Lung (tissue), 9 donors: ENCODE measurements at regions not wholly inside any gene's neighbourhood (a gene's known extent, or its start where the extent isn't known, plus 50 kb on each side); places are given as distances from the start of the nearest gene placed in this dataset.
"Not testable (repeated sequence)": the region's sequence is repeated elsewhere in the genome, so short reads cannot be mapped to it uniquely, and the experiment has no call there.

ENCODE experiments used
- ATAC-seq: fragments of 200-7000 bp; cut with Tn5 transposase; one replicate; pipeline ENCODE4 v1.9.1; 2020; ENCODE audit warnings: moderate number of reproducible peaks; ENCODE audit not compliant: insufficient read depth, low FRiP score
- DNase-seq, 3 donors: peaks; one replicate each; pipeline ENCODE4 v3.0.0-alpha.2; 2013 to 2017
- H3K27ac ChIP-seq, 2 donors: one replicate each; pipeline ENCODE4 v1.5.1; 2013; ENCODE audit warnings: mild to moderate bottlenecking in 2 of 2, moderate library complexity in 2 of 2, control low read depth in 1 of 2, inconsistent platforms in 1 of 2, low read depth in 1 of 2, low read length in 1 of 2
- H3K27me3 ChIP-seq, 3 donors: one replicate each; pipeline ENCODE4 v1.5.1; 2013; ENCODE audit warnings: low read length in 2 of 3; ENCODE audit not compliant: control insufficient read depth in 3 of 3, insufficient read depth in 3 of 3
- H3K36me3 ChIP-seq, 4 donors: one replicate each; pipeline ENCODE4 v1.5.1; 2013; ENCODE audit warnings: low read length in 4 of 4, mild to moderate bottlenecking in 1 of 4, moderate library complexity in 1 of 4; ENCODE audit not compliant: control insufficient read depth in 4 of 4, insufficient read depth in 4 of 4
- H3K4me1 ChIP-seq, 5 donors: one replicate each; pipeline ENCODE4 v1.5.1; 2013; ENCODE audit warnings: low read length in 5 of 5, mild to moderate bottlenecking in 2 of 5, moderate library complexity in 1 of 5; ENCODE audit not compliant: control insufficient read depth in 5 of 5, insufficient read depth in 5 of 5
- H3K4me3 ChIP-seq: one replicate; pipeline ENCODE4 v1.5.1; 2013; ENCODE audit warnings: mild to moderate bottlenecking, control low read depth, moderate library complexity
- H3K9ac ChIP-seq, 2 donors: one replicate each; pipeline ENCODE4 v1.5.1; 2013; ENCODE audit warnings: low read length in 2 of 2, control low read depth in 1 of 2; ENCODE audit not compliant: insufficient read depth in 1 of 2
- H3K9me3 ChIP-seq, 4 donors: one replicate each; pipeline ENCODE4 v1.5.1; 2013; ENCODE audit warnings: low read length in 3 of 4, mild to moderate bottlenecking in 1 of 4, moderate library complexity in 1 of 4; ENCODE audit not compliant: control insufficient read depth in 4 of 4, insufficient read depth in 3 of 4
- WGBS, 2 donors: extraction: QIAGEN DNeasy Blood & Tissue Kit; methylation state at CpG; one replicate each; pipeline ENCODE4 v1.1.7; 2013; 5-methylcytosine and 5-hydroxymethylcytosine counted together
- donor health status: Bipolar disorder and iron deficiency.
- donor health status: healthy.
- donor health status: DM: yes; HTN: yes; CAD: no.

DNA sequence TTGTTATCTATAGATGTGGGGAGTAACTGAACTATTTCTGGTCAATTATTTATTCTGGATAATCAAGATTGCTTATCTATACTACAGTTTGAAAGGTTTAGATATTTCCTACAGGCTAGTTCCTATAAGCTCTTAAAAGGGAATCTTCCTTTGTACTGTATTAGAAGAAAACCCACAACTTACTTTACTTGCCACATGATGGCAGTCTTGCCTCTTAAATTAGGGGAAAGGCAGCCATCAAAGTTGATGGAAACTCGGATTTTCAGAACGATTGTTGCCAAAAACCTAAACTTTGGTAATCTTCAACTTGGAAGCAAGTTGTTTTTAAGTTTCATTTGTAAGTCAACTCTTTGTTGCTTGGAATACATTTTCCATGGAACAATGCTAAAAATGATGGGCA is 77.2 kb upstream of the AGTPBP1 start:
- not testable (repeated sequence) for H3K9me3 ChIP-seq, H3K27ac ChIP-seq, H3K27me3 ChIP-seq, H3K9ac ChIP-seq, H3K4me3 ChIP-seq, H3K36me3 ChIP-seq, H3K4me1 ChIP-seq
- 6 to 7% methylated on average over 2 of the region's 2 CpGs for WGBS, 2 donors
- ATAC-seq (peak; percentile 47), DNase-seq (peak in 2 of 3 donors; percentile 54 to 58)

DNA sequence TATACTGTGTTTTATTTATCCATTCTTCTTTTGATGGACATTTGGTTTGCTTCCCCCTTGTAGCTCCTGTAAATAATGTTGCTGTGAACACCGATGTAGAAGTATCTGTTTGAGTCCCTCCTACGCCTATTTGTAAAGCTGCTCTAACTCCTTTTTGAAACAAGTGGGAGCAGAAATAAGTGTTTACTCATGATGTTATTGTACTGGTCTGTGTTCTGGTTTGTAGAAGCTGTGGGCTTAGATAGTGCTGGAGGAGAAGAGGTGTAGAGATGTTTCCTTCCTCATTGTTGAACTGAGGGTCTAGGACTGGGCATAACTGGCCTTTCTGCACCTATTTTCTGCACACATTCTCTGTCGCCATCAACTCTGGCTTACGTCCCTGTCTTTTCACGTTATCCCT is 78.8 kb upstream of the AGTPBP1 start:
- not testable (repeated sequence) for ATAC-seq, H3K27me3 ChIP-seq, H3K4me1 ChIP-seq, H3K36me3 ChIP-seq, H3K9ac ChIP-seq, H3K4me3 ChIP-seq, DNase-seq, H3K27ac ChIP-seq, H3K9me3 ChIP-seq
- 77 to 87% methylated on average over 4 to 5 of the region's 5 CpGs for WGBS, 2 donors

DNA sequence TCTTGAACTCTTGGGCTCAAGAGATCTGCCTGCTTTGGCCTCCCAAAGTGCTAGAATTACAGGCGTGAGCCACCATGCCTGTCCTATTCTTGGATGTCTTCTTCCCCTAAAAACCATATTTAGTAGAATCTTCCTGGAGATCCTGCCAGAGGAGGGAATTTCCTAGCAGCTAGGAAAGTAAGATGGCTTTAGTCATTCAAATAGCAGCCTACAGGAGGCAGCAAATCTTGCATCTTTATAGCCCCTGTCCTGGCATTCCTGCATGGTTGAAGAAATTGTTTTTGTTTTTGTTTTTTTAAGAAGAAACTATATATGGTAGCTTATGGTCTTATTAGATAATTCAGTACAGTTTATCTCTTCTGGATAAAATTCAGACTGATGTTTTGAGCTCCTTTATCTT is 83.2 kb upstream of the AGTPBP1 start:
- H3K4me1 ChIP-seq, H3K4me3 ChIP-seq, H3K27me3 ChIP-seq, H3K36me3 ChIP-seq, DNase-seq, H3K9me3 ChIP-seq, ATAC-seq, H3K27ac ChIP-seq, H3K9ac ChIP-seq: not testable (repeated sequence)
- WGBS, 2 donors = 79 to 95% methylated on average over 1 of the region's 1 CpG

DNA sequence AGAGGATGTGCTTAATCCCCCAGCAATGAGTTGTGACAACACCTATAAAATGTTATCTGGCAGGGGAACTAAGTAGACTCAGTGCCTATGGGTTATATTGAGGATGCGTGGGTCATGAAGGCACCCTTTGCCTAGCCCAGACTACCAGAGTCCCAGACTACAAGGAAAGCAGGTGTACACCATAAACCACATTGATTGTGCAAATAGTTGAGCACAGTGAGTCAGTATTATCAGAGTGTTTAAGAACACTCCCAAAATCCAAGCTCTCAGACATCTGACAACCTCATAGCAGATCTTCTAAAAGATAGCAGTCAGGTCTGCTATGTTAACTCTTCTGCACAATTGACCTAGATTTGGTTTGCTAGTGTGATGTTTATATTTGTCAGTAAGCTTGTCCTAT is 92.8 kb upstream of the AGTPBP1 start:
- DNase-seq, H3K4me3 ChIP-seq, H3K27me3 ChIP-seq, H3K4me1 ChIP-seq, H3K27ac ChIP-seq, H3K36me3 ChIP-seq, H3K9ac ChIP-seq, ATAC-seq, H3K9me3 ChIP-seq: not testable (repeated sequence)
- WGBS, 2 donors = 85 to 95% methylated on average over 1 of the region's 1 CpG

DNA sequence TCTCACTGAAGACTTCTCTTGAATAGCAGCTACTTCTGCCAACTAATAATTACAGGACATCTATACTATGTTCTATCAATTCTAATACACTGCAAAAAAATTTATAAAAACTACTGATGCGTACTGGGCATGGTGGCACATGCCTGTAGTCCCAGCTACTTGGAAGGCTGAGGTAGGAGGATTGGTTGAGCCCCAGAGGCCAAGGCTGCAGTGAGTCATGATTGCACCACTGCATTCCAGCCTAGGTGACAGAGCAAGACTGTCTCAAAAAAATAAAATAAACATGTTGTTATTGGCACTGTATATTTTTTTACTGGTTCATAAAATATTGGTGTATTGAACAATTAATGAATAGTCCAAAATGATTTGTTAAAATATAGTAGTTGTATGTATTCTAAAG is 97.0 kb upstream of the NAA35 start:
- H3K9ac ChIP-seq, H3K27ac ChIP-seq, H3K4me3 ChIP-seq, H3K27me3 ChIP-seq, DNase-seq, H3K9me3 ChIP-seq, H3K4me1 ChIP-seq, ATAC-seq: not testable (repeated sequence)
- peaks cover 0 to 11% (median 3%) of the 10 kb centered on the region in 4 donors for H3K36me3 ChIP-seq
- WGBS, 2 donors = 95 to 100% methylated on average over 1 of the region's 1 CpG

DNA sequence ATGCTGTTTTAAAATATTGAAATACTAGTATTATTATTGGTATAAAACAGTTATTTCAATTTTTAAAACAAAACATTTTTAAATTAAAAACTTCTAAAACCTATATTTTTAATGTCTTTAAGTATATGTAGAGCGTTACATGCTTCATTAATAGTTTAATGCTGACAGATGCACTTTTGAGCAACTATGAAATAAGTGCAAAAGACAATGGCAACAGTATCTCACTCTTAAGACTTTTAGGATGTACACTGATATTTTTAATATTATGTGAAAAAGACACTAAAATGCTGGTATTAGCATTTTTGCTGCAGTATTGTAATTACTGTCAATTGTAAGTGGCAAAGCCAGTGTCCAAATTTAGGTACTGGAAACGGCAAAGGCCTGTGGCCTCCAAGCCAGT is 93.2 kb upstream of the NAA35 start:
- H3K4me1 ChIP-seq, H3K27me3 ChIP-seq, H3K9ac ChIP-seq, H3K27ac ChIP-seq, H3K9me3 ChIP-seq, H3K4me3 ChIP-seq, DNase-seq, ATAC-seq: not testable (repeated sequence)
- peaks cover 0 to 10% (median 3%) of the 10 kb centered on the region in 4 donors for H3K36me3 ChIP-seq
- WGBS, 2 donors = 96 to 99% methylated on average over 2 of the region's 2 CpGs
